GM10248 (cell line): ENCODE measurements at regions not wholly inside any gene's neighbourhood (a gene's known extent, or its start where the extent isn't known, plus 50 kb on each side); places are given as distances from the start of the nearest gene placed in this dataset.

Source experiments
- CTCF ChIA-PET: fragments of 300-600 bp; sonication (Branson Sonifier 250); formaldehyde crosslinking; extraction: SDS; loops from one replicate; lab custom pipeline; 2021; ENCODE audit warnings: antibody characterized with exemption; lab: Yijun Ruan, JAX
- POLR2A ChIA-PET: fragments of 350-650 bp; sonication (Branson Sonifier 250); formaldehyde crosslinking; extraction: SDS; loops from one replicate; lab custom pipeline; 2020; ENCODE audit warnings: antibody characterized with exemption; lab: Yijun Ruan, JAX
- DNase-seq: peaks from one replicate; pipeline ENCODE4 v3.0.0; 2012; ENCODE audit errors: extremely low spot score
- TF ChIP-seq, protein P1 (sequence below): IDR thresholded peaks from 2 replicates; pipeline ENCODE4 v1.5.1; 2012; ENCODE audit warnings: mild to moderate bottlenecking, low read depth; ENCODE audit errors: extremely low read depth, missing control alignments, control extremely low read depth

DNA sequence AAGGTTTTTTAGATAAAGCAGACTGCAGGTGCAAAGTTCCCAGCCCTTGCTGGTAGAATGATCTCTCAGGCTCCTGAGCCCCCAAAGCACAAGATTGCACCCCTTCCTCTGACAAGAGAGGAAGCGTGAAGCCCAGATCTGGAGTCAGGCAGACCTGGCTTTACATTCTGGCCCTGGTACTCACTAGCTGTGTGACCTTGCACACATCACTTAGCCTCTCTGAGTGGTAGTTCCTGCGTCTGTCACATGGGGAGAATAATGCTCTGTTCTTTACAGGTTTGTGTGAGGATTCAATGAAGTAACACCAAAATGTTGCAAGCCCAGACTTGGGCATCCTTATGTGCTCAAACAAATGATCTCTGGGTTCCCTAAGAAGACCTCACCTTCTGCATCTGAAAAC lies 141.5 kb downstream of the SMAD6 start:
- ChIA-PET POLR2A (no interaction called here), CTCF (no interaction called here)
- TF ChIP-seq, protein P1, sequence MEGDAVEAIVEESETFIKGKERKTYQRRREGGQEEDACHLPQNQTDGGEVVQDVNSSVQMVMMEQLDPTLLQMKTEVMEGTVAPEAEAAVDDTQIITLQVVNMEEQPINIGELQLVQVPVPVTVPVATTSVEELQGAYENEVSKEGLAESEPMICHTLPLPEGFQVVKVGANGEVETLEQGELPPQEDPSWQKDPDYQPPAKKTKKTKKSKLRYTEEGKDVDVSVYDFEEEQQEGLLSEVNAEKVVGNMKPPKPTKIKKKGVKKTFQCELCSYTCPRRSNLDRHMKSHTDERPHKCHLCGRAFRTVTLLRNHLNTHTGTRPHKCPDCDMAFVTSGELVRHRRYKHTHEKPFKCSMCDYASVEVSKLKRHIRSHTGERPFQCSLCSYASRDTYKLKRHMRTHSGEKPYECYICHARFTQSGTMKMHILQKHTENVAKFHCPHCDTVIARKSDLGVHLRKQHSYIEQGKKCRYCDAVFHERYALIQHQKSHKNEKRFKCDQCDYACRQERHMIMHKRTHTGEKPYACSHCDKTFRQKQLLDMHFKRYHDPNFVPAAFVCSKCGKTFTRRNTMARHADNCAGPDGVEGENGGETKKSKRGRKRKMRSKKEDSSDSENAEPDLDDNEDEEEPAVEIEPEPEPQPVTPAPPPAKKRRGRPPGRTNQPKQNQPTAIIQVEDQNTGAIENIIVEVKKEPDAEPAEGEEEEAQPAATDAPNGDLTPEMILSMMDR, result no peak
- no peak for DNase-seq

DNA sequence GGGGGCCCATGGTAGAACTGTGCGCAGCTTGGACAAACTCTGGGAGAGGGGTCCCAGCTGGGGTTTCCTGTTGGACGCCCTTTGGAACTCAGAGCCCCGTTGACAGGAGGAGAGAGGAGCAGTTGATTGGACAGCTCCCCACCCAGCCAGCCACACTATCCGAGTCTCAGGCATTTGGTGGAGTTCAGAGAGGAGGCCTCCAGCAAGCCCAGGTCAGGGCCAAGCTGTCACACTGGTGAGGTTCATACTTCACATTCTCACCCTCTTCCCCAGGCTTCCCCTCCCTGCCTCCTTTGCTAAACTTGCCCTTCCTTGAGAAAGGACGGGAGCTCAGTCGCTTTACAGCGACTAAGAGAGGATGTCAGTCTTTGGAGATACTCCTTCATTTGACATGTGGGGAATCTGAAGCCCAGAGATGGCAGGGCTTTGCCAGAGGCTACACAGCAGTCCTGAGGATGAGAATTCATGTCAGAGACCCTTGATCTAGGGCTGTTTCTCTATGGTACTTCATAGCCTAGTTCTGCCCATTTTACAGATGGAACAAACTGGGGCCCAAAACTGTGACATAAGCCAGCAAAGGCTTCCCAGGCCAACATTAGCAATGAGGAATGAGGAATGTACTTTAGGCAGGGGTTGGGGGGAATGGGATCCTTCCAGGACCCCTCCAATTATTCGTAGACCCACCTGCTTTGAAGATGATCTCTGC lies 142.2 kb downstream of the SMAD6 start:
- ChIA-PET CTCF (interaction anchor here (1.8 kb wide), 1 partner anchor 19 kb away, joined by 3 read pairs; no protein-coding TSS in a partner anchor), POLR2A (no interaction called here)
- TF ChIP-seq, protein P1, result no peak
- DNase-seq, result no peak

DNA sequence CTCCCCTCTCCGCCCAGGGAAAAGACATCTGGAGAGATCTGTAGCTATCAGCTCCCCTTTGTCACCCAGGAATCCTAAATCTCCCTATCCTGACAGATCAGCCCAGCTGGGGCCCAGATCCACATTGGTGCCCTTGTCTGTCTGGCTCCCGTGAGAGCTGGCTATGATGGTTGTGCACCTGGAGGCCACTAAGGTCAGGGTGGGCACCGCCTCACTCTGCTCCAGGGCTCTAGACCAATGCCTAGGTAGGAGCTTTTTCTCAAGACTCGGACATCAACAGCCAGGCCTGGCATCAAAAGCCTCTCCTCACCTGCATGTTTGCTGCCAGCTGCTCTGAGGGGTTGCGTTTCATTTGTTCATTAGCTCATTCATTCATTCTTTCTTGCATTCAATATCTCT lies 142.7 kb downstream of the SMAD6 start:
- no peak for DNase-seq
- ChIA-PET CTCF (interaction anchor here (1.3 to 1.8 kb wide), 2 partner anchors 18 to 20 kb away, joined by 3 to 4 read pairs; no protein-coding TSS in a partner anchor), POLR2A (no interaction called here)
- TF ChIP-seq, protein P1, result no peak

DNA sequence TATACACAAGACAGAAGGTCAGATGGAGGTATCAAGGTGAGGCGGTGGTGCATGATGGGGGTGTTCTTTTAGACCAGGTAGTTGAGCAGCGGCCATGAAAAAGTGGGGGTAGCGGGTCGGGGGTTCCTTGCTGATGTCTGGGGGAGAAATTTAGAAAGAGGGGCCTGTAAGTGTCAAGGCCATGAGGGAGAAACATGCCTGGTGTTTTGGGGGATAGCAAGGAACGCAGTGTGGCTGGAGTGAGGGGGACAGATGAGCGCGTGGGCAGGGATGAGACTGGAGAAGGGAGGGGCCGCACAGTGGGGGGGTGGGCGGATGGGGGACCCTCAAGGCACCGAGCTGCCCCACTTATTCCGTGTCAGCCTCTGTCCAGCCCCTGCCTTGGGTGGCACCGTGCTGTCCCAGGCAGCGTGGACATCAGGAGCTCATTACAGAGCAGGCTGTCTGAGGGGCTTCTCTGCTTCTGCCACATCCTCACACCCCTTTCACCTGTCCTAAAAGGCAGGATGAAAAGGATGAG lies 143.3 kb downstream of the SMAD6 start:
- TF ChIP-seq, protein P1, result no peak
- no peak for DNase-seq
- POLR2A ChIA-PET, result interaction anchor here (0.7 kb wide), 1 partner anchor 203 kb away, joined by 5 read pairs; no protein-coding TSS in a partner anchor
- CTCF ChIA-PET, result interaction anchor here (1.1 to 1.8 kb wide), 5 partner anchors 10 to 19 kb away, joined by 3 to 7 read pairs (median 3); no protein-coding TSS in a partner anchor

DNA sequence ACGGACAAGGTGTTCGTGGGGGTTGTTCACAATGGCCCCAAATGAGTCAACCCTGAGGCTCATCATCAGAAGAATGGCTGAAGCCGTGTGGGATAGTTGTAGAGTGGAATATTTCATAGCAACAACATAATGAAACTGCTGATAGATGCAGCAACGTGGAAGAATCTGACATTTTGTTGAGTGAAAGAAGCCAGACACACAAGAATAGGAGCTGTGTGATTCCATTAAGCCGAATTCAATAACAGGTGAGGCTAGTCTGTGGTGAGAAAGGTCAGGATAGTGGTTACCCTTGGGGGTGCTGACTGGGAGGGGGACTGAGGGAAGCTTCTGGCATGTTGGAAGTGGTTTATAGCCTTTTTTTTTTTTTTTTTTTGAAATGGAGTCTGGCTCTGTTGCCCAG lies 144.0 kb downstream of the SMAD6 start:
- DNase-seq, result no peak
- CTCF ChIA-PET, result interaction anchor here (0.7 to 1.8 kb wide), 6 partner anchors 11 to 18 kb away, joined by 3 to 7 read pairs (median 3); no protein-coding TSS in a partner anchor
- POLR2A ChIA-PET, result interaction anchor here (0.7 kb wide), 1 partner anchor 204 kb away, joined by 5 read pairs; no protein-coding TSS in a partner anchor
- TF ChIP-seq, protein P1, result no peak

DNA sequence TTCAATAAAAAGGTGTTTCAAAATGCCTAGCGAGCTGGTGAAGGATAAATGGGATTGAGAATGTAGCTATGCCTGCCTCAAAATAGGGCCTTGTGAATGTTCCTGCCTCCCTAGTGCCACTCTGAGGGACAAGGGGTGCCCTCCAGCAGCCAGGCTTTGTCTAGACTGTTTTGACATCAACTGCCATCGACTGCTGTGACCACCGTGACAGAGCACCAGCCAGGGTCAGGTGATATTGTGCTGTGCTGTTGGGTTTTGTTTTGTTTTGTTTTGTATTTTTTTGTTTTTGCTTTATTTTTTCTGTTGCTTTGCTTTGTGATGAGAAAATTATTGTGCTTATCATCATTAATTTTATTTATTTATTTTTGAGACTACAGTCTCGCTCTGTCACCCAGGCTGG lies 144.8 kb downstream of the SMAD6 start:
- no peak for DNase-seq
- CTCF ChIA-PET, result interaction anchor here (0.8 to 1.8 kb wide), 3 partner anchors 15 to 243 kb away, joined by 3 to 7 read pairs (median 3); no protein-coding TSS in a partner anchor
- TF ChIP-seq, protein P1, result no peak
- POLR2A ChIA-PET, result no interaction called here
